GM06990 (cell line): ENCODE measurements at regions not wholly inside any gene's neighbourhood (a gene's known extent, or its start where the extent isn't known, plus 50 kb on each side); places are given as distances from the start of the nearest gene placed in this dataset.

Experiments
- DNase-seq: peaks from one replicate; pipeline ENCODE4 v3.0.0-alpha.2; 2011; ENCODE audit not compliant: insufficient read length; ENCODE audit errors: extremely low read depth
- H3K27me3 ChIP-seq: replicated peaks from 2 replicates; pipeline ENCODE4 v1.6.0; 2011; ENCODE audit warnings: low read length; ENCODE audit not compliant: control insufficient read depth, insufficient read depth
- H3K36me3 ChIP-seq: 2 replicates; pipeline ENCODE4 v1.5.1; 2011; ENCODE audit warnings: low read length; ENCODE audit not compliant: control insufficient read depth, insufficient read depth
- H3K4me3 ChIP-seq: replicated peaks from 2 replicates; pipeline ENCODE4 v1.5.1; 2011; ENCODE audit warnings: low read depth, mild to moderate bottlenecking, control low read depth, low read length
- TF ChIP-seq, protein P1 (sequence below): IDR thresholded peaks from 2 replicates; pipeline ENCODE4 v1.5.1; 2011; ENCODE audit warnings: low read length, control low read depth, mild to moderate bottlenecking, inconsistent platforms; ENCODE audit not compliant: insufficient read depth, poor library complexity, severe bottlenecking

DNA sequence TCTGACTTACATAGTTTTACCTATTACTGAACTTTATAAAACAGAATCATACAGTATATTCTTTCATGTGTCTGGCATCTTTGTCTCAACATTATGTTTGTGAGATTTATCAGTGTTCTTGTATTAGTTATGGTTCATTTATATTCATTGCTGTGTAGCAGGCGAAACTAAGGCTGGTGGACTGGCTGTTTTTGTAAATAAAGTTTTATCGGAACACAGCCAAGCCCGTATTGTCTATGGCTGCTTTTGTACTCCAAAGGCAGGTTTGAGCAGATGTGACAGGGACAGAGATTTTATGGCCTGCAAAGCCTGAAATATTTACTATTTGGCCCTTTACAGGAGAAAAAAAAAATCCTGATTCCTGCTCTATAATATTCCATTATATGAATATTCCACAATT lies 405.8 kb upstream of the RGS6 start:
- H3K36me3 ChIP-seq, result peaks cover 5% of the 10 kb centered on the region
- no peak overlapping the region for H3K4me3 ChIP-seq
- H3K27me3 ChIP-seq, result no peaks in the 10 kb centered on the region
- no peak for DNase-seq
- TF ChIP-seq, protein P1, sequence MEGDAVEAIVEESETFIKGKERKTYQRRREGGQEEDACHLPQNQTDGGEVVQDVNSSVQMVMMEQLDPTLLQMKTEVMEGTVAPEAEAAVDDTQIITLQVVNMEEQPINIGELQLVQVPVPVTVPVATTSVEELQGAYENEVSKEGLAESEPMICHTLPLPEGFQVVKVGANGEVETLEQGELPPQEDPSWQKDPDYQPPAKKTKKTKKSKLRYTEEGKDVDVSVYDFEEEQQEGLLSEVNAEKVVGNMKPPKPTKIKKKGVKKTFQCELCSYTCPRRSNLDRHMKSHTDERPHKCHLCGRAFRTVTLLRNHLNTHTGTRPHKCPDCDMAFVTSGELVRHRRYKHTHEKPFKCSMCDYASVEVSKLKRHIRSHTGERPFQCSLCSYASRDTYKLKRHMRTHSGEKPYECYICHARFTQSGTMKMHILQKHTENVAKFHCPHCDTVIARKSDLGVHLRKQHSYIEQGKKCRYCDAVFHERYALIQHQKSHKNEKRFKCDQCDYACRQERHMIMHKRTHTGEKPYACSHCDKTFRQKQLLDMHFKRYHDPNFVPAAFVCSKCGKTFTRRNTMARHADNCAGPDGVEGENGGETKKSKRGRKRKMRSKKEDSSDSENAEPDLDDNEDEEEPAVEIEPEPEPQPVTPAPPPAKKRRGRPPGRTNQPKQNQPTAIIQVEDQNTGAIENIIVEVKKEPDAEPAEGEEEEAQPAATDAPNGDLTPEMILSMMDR, result no peak

DNA sequence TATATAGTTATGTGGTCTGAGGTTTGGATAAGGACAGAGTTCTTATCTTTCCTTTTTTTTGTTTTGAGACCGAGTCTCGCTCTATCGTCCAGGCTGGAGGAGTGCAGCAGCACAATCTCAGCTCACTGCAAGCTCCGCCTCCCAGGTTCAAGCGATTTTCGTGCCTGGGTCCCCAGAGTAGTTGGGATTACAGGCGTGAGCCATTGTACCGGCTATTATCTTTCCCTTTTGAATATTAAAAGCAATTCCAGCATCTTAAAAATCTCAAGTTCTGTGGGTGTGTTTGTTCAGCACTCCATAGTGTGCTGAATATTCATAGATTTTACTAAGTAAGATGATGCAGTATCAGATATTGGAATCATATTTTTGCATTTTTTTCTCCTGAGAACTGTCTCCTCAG lies 404.4 kb upstream of the RGS6 start:
- no peak for DNase-seq
- TF ChIP-seq, protein P1, result no peak
- Histone ChIP-seq H3K4me3 (no peak overlapping the region), H3K27me3 (no peaks in the 10 kb centered on the region), H3K36me3 (peaks cover 5% of the 10 kb centered on the region)

DNA sequence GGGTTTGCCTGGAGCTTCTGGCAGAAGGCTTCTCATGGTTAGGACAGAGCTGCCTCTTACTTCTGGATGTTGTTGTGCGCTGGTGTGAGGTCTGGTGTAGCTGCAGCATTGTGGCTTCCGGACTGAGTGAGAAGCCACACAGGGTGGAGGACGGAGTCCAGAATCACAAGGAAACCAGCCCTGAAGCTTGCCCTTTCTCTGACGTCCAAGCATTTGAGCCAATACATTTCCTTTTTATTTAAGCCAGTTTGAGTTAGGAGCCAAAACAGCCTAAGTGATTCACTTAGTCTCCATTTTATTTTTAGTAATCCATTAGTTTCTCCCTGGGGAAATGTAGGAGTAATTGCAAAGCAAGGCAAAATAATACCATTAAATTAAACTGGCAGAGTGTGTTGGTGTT lies 402.4 kb upstream of the RGS6 start:
- TF ChIP-seq, protein P1, result no peak
- H3K27me3 ChIP-seq, result no peaks in the 10 kb centered on the region
- no peak for DNase-seq
- peaks cover 5% of the 10 kb centered on the region for H3K36me3 ChIP-seq
- H3K4me3 ChIP-seq, result no peak overlapping the region

DNA sequence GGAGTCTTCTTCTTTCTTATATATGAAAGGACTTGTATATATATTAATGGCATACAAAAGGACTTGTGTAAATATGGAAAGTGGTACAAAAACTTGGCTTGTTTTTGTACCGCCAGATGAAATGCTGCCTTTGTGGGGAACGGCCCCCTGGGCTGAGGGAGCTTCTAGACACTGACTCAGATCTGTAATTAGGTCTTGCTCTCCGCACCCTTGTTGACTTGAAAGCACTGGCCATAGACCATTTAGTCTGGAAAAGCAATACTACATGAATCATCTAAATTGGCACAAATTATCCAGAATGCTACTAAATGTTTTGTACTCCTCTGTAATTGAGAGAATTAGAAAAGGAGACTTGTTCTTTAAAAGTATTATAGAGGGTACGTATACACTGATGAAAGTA lies 399.9 kb upstream of the RGS6 start:
- Histone ChIP-seq H3K27me3 (no peaks in the 10 kb centered on the region), H3K36me3 (peaks cover 5% of the 10 kb centered on the region), H3K4me3 (no peak overlapping the region)
- DNase-seq, result no peak
- TF ChIP-seq, protein P1, result no peak

DNA sequence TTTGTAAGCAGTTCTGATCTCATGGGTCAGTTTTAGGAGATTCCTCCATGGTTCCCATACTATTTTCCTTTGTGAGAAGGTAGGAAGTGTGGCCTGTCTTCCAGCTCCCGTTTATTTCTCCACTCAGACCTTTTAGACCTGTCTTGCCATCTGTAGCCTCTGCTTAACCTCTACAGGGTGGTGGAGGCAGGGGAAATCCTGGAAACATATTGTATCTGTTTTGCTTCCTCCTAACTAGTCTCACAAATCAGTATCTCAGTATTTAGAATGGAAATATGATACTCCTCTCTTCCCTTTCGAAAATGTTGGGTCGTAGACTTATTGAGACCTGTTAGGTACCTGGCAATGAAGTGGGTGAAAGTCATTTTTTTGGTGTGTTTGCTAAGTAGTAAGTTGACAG lies 399.4 kb upstream of the RGS6 start:
- no peak for DNase-seq
- TF ChIP-seq, protein P1, result no peak
- H3K36me3 ChIP-seq, result peaks cover 5% of the 10 kb centered on the region
- no peaks in the 10 kb centered on the region for H3K27me3 ChIP-seq
- no peak overlapping the region for H3K4me3 ChIP-seq

DNA sequence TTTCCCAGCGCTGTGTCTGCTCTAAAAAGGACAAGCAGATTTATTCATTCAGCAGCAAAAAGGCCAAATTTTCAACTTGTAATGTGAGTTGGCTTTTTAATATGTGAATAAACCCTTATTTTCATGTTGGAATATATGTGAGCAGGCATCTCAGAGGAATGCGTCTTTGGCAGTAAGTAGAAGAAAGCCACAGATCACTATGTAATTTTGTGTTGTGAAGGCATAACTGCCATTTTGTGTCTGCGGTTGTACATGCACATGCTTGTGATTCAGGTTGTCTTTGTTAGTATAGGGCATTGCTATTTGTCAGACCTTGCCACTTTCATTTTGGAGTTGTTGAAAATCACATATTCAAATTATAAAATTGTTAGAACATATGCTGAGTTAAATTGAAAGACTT lies 398.8 kb upstream of the RGS6 start:
- no peak overlapping the region for H3K4me3 ChIP-seq
- no peak for DNase-seq
- TF ChIP-seq, protein P1, result no peak
- peaks cover 5% of the 10 kb centered on the region for H3K36me3 ChIP-seq
- H3K27me3 ChIP-seq, result no peaks in the 10 kb centered on the region
